ENCODE measurements at regions not wholly inside any gene's neighbourhood (a gene's known extent, or its start where the extent isn't known, plus 50 kb on each side); places are given as distances from the start of the nearest gene placed in this dataset.

DNA sequence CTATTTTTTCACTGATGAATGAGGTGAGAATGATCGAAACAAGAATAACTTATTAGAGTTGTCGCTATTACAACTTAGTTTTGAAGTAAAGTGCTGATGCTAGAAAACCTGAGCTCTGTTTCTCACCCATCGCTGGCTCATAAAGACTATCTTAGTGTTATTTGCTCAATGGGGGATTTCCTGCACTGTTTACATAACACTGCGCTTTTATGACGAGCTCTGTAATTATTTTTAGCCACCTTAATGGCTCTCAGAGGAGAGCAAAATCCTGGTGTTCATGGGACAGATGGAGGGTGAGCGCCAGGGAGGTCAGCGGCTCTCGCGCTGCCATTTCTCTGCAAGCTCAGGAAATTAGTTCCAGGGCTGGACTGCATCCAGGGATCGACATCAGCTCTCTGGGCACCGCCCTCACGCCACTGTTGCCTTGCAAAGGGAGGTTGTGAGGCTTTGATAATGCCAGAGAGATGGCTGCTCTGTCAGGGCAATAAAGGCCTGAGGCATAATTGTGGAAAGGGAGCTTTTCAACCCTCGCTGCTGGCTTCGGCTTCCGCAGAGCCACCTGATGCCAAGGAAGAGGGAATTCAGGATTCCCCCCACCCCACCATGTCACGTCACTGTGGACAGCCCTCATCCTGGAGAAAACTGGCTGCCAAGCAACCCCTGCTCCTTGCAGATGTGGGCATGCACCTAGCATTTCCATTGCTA, 72.0 kb downstream of the DACT2 start:
- H2AFZ ChIP-seq (replicated peaks; ENCODE audit: low read length, poor library complexity) = no peak overlapping the region
- no peak overlapping the region for H3K9ac ChIP-seq (ENCODE audit: low read depth, low read length)
- no peak overlapping the region for H3K4me2 ChIP-seq (ENCODE audit: low read depth, low read length)
- TF ChIP-seq MXI1 (IDR thresholded peaks at IDR 0.05; ENCODE audit: borderline replicate concordance, low read depth, low read length) (no peak), POLR2A (IDR thresholded peaks at IDR 0.05; ENCODE audit: low read depth, low read length) (no peak), SMC3 (IDR thresholded peaks at IDR 0.05; ENCODE audit: low read depth, low read length) (no peak), NFE2L2 (IDR thresholded peaks at IDR 0.05; ENCODE audit: low read depth, low read length) (no peak), MAFK (IDR thresholded peaks at IDR 0.05; ENCODE audit: low read depth, low read length) (no peak), RCOR1 (IDR thresholded peaks at IDR 0.05; ENCODE audit: insufficient replicate concordance, low read length) (no peak)
- TF ChIP-seq, protein P1, sequence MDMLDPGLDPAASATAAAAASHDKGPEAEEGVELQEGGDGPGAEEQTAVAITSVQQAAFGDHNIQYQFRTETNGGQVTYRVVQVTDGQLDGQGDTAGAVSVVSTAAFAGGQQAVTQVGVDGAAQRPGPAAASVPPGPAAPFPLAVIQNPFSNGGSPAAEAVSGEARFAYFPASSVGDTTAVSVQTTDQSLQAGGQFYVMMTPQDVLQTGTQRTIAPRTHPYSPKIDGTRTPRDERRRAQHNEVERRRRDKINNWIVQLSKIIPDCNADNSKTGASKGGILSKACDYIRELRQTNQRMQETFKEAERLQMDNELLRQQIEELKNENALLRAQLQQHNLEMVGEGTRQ (IDR thresholded peaks at IDR 0.05; ENCODE audit: low read depth, low read length) = no peak
- no peak overlapping the region for H3K23ac ChIP-seq (ENCODE audit: low read depth, low read length)
- in situ Hi-C loops (cut with MboI; ENCODE audit: low sequenced_read_pairs) (no loop called here), intact Hi-C loops (cut with micrococcal nuclease) (no loop called here), dilution Hi-C loops (cut with HindIII; ENCODE audit: low sequenced_read_pairs, unreplicated experiment) (no loop called here)
- H4K20me1 ChIP-seq (ENCODE audit: insufficient read depth, low read length) = no peaks in the 10 kb centered on the region
- peaks cover 31% of the 10 kb centered on the region for H3K9me3 ChIP-seq (ENCODE audit: control insufficient read depth, insufficient read depth, low read length)
- H2BK15ac ChIP-seq (ENCODE audit: low read depth, low read length) = no peak overlapping the region
- no peak overlapping the region for H2AK9ac ChIP-seq (replicated peaks; ENCODE audit: low read depth, low read length, poor library complexity)
- no peak overlapping the region for H3K27ac ChIP-seq (ENCODE audit: insufficient read depth, low read length)
- H3K36me3 ChIP-seq (ENCODE audit: control insufficient read depth, insufficient read depth, low read length) = no peaks in the 10 kb centered on the region
- H3K27me3 ChIP-seq (ENCODE audit: control insufficient read depth, insufficient read depth, low read length) = no peaks in the 10 kb centered on the region
- no peak overlapping the region for H4K5ac ChIP-seq (ENCODE audit: low read depth, low read length)
- H2BK120ac ChIP-seq (ENCODE audit: low read depth, low read length) = no peak overlapping the region
- BruUV-seq (replicated peaks) = no TSS peak
- H2AK5ac ChIP-seq (ENCODE audit: low read depth, low read length) = no peak overlapping the region
- H3K56ac ChIP-seq (ENCODE audit: extremely low read depth, insufficient read depth, low read length) = no peak overlapping the region
- H4K91ac ChIP-seq (ENCODE audit: insufficient read depth, low read depth, low read length) = no peak overlapping the region
- no peak overlapping the region for H4K8ac ChIP-seq (ENCODE audit: low read depth in 2 of 2, low read length in 2 of 2)
- CTCF ChIA-PET = no interaction called here
- H3K4me1 ChIP-seq (ENCODE audit: control insufficient read depth, insufficient read depth, low read length) = no peaks in the 10 kb centered on the region
- no peak overlapping the region for H3K14ac ChIP-seq (replicated peaks; ENCODE audit: low read depth, low read length)
- ATAC-seq (ENCODE audit: low read depth) = no peak
- H2BK5ac ChIP-seq (ENCODE audit: low read depth, low read length, poor library complexity, severe bottlenecking) = no peak overlapping the region
- DNase-seq = no peak
- H3K9me1 ChIP-seq (ENCODE audit: insufficient read depth, low read length) = no peaks in the 10 kb centered on the region
- H3K18ac ChIP-seq (ENCODE audit: low read depth, low read length) = no peak overlapping the region
- no peak overlapping the region for H3K4me3 ChIP-seq (ENCODE audit: insufficient read depth, low read depth, low read length)
- POLR2A ChIA-PET (ENCODE audit: unreplicated experiment) = no interaction called here
- H2BK20ac ChIP-seq (ENCODE audit: low read depth, low read length) = no peak overlapping the region
- 0% methylated on average over 1 of the region's 16 CpGs; no CpG with 5 or more reads in 1 of the 2 experiments for WGBS, 2 experiments (ENCODE audit: extremely low coverage in 2 of 2, insufficient read length in 1 of 2)
- H3K4ac ChIP-seq (ENCODE audit: low read depth, low read length) = no peak overlapping the region
- H3K79me1 ChIP-seq (ENCODE audit: low read depth in 1 of 2, low read length in 2 of 2) = no peaks in the 10 kb centered on the region

All from IMR-90 (cell line).